HG02642 (cell line): ENCODE measurements at regions not wholly inside any gene's neighbourhood (a gene's known extent, or its start where the extent isn't known, plus 50 kb on each side); places are given as distances from the start of the nearest gene placed in this dataset.
A peak's percentile ranks its signal among the peaks of the same experiment; 100 is the strongest.

Experiments
- ATAC-seq: cut with Tn5 transposase; IDR thresholded peaks from one replicate; pipeline ENCODE4 v1.9.1; 2021; ENCODE audit warnings: mild to moderate bottlenecking; ENCODE audit not compliant: unreplicated experiment, poor library complexity

DNA sequence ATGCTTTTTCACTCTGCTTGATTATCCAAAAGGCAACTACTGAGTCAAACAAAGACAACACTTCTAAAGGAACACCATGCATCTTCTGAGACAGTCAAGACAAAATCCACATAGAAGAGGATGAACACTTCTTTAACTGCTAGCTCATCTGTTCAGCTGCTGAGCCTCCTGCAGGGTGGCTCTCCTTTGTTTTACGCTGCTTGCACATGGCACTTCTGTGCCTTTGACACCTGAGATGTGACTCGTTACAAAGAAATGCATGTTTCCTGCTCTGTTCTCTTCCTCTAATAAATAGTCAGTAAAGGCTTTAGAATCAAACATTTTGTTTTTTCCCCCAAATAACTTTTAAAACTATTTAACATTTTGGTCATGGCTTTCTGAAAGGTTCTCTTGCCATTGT, 1129.4 kb downstream of the TDRD15 start:
- no peak for ATAC-seq

DNA sequence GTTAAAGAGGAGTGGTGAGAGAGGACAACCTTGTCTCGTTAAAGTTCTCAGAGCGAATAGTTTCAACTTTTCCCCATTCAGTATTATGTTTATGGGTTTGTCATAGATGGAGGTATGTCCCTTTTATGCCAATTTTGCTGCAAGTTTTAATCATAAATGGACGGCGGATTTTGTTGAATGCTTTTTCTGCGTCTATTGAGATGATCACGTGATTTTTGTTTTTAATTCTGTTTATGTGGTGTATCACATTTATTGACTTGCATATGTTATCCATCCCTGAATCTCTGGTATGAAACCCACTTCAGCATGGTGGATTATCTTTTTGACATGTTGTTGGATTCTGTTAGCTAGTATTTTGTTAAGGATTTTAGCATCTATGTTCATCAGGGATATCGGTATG, 1123.8 kb upstream of the KLHL29 start:
- no peak for ATAC-seq

DNA sequence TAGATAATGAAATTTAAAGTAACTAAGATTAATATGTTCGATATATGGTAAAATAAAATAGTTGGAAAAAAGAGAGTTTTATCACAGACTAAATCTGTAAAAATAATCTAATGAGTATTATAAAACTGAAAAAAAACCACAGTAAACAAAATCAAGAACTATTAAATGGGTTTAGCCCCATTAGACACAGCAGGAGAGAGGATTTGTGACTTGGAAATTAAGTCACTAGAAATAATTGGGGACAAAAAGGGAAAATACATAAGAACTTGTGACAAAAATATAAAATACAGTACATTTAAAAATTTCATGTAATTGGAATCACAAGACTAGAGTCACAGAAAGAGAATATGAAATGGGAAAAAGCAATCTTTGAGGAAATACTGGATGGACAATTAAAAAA, 1114.6 kb upstream of the KLHL29 start:
- no peak for ATAC-seq

DNA sequence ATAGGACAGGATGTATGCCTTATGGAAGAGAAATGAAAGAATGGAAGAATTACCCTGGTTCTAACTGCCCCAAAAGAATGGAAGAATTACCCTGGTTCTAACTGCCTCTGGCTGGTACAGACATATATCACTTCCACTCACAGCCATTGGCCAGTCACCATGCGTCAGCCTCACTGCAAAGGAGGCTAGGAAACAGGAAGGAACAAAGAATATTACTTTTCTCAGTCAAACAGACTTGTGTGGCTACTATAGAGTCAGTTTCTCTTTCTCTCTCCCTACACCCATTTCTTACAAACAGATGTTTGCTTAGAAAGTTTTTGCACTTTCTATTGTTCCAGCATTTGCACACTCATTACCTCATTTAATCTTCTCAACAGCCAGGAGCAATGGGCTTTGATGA, 1111.1 kb upstream of the KLHL29 start:
- no peak for ATAC-seq

DNA sequence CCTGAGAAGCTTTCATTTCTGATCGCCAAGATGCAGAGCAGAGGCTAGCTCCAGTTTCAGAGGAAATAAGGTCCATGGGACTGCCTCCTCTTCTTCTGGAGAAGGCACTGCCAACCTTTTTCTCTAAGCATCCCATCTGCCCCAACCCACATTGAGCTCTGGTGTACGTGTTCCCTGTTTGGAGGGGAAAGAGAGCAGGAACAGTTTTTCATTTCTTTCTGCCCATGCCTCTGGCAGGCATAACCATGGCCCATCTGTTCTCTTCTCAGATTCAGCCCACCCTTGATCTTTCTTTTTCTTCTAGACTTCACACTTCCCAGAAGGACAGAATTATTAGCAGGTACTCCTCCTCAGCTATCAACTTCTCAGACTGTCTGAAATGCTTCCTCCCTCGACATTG, 1110.3 kb upstream of the KLHL29 start:
- ATAC-seq, result no peak

DNA sequence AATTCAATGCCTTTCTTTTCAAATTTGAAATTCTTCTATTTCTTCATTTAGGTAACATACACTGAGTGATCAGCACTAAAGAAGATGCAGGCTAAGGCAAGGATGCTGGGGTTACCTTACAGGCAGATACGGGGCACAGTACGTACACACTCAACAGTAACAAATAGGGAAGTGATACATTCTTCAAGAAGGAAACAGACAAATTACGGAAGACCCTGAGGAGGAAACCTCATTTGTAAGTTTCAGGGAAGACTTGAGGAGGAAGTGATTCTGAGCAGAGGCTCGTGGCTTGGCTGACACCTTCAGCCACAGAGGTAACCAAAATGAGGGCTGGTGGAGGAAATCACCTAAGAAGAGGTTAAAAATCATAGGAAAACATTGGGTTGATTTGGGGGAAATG, 1108.3 kb upstream of the KLHL29 start:
- peak; percentile 48 for ATAC-seq

DNA sequence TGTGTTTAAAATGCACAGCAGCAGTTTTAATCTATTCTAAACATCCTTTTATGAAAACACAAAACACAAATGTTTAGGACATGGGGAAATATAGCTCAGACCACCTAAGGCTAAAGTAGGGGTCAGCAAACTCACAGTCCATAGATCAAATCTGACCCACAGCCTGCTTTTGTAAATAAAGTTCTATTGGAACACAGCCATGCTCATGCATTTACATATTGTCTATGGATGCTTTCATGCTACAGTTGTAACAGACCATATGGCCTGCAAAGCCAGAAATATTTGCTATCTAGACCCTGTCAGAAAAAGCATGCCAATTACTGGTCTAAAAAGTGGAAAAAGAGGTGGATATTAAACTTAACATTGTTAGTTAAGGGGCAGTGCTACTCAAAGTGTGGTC, 1105.4 kb upstream of the KLHL29 start:
- ATAC-seq, result no peak

DNA sequence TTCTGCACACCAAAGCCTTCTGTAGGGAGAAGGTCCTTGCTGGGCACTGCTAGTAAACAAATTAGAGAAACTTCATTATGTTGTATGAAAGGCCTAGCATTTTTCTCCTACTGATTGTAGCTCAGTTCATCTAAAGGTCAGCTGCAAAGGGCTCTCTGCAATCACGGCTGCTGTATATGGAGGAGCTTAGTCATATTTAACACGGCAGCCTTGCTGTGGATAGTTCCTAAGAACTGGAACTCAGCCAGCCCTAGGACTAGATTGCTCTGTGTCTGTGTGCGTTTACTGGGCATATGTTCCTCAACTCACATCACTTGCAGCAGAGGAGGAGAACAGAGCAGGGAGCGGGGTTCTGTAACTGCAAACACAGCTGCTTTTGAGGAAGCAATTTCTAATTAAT, 1103.9 kb upstream of the KLHL29 start:
- no peak for ATAC-seq

DNA sequence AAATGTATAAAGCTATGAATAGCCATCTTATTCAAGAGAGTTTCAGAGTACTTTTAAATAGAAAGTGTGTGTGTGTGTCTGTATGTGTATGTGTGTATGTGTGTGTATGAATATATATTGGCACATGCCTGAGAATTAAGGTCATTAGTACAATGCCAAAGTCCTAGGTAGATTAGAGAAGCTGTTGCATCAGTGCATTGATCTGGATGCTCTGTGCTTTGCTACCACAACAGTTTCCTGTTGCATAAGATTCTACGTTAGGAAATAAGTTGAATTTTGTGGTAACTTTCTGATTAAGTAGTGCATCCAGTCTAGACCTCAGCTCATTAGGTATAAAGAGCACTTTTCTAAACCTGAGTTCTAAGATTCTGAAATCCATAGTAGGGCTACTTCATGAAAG, 1102.8 kb upstream of the KLHL29 start:
- ATAC-seq, result no peak

DNA sequence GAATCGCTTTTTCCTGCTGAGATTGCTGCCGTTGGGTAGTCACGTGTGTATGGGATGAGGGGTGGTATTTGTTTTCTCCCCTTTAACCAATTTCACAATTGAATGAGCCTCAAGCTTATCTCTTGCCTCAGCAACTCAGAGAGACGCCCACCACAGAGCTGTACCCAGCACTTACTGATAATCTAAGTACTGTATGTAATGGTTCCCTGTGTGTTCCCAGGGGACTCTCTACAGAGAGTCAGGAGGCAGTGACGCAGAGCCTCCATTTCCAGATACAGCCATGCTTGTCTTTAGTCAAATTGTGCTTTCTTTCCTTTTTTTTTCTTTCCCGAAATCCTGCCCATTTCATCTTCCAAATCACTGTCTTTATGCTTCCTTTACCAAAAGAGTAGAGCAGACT, 1102.1 kb upstream of the KLHL29 start:
- ATAC-seq, result no peak

DNA sequence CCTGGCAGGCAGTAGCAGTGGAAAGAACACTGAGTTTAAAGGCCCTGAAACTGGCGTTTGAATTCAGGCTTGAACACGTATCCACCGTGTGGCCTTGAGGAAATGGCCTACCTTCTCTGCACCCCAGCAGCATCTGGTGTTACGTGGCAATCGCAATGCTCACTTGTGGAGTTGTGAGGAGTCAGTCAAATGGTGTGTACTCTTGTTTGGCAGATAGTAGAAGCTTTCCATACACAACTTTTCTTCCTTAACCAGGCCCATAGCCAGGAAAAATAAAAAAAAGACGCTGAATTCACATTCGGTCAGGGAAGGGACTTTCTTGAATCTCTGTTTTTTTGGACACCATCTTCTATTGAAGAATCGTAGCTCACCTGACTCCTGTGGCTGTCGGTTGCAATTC, 1101.5 kb upstream of the KLHL29 start:
- no peak for ATAC-seq

DNA sequence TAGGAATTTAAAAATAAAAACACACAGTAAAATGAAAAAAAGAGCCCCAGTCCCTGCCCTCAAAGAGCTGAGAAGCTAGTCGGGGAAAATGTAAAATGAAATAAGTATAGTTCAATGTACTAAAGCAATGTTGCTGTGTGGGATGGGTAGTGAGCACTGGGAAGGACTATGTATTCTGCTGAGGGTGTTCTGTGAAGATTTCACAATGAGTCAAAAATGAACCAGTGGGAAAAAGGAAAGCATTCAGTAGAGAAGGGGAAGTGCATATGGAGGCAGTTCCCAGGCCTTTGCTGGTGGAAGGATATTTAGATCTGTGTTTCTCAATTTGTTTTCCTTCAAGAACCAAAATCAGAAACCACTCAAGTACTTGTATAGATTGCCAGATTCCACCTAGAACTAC, 1094.7 kb upstream of the KLHL29 start:
- ATAC-seq, result no peak

DNA sequence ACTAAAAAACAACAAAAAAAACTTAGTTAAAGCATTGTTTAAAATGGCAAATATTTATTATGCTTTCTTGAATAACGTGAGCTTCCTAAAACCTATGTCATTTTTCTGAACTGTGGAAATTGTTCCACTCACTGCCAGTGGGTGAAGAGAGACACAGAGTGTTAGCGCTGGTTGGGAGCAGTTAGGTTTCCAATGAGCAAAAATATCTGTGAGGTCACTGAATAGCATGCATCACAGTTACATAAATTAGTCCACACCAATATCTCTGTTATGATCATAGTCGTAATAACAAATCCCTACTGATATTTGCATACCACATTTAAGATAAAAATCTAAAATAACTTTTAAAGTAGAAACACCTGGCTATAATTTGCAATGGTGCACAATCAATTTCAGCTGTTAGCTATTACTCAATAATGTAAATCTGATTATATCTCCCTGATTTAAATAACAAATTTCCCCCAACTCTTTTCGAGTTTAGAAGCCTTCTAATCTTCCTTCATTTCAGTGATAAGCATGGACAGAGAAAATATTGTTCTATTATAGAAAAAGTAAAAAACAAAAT, 1094.0 kb upstream of the KLHL29 start:
- no peak for ATAC-seq

DNA sequence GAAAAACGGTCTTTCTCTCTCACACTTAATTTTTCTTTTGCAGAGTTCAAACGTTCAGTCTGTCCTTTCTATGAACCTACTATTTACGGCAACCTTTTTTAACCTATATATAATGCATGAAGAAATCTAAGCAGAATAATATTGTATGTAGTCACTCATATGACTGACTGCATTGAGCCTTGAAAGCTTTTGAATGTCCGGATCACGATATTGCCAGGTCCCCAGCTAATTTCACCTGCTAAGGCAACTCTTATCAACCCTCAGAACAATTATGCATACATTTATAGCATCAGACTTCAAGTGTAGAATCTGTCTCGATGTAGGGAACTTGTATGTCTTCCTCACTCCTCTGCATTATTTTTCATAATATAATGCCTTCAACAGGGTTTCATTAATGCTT, 1083.8 kb upstream of the KLHL29 start:
- no peak for ATAC-seq

DNA sequence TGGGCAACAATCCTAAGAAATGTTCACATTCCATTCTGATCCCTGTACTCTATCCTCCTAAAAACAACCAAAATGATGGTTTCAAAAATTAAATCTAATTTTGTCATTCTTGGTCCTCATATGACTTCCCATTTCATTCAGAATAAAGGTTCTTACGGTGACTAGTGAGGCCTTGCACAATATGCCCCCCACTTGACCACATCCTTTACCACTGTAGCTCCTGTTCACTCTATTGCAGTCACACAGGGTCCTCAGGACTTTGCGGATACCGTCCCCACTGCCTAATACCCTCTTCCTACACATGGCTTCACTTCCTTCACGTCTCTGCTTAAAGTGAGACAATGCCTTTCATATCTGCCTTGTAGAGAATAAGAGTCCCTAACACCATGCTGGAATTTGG, 1058.7 kb upstream of the KLHL29 start:
- ATAC-seq, result no peak

DNA sequence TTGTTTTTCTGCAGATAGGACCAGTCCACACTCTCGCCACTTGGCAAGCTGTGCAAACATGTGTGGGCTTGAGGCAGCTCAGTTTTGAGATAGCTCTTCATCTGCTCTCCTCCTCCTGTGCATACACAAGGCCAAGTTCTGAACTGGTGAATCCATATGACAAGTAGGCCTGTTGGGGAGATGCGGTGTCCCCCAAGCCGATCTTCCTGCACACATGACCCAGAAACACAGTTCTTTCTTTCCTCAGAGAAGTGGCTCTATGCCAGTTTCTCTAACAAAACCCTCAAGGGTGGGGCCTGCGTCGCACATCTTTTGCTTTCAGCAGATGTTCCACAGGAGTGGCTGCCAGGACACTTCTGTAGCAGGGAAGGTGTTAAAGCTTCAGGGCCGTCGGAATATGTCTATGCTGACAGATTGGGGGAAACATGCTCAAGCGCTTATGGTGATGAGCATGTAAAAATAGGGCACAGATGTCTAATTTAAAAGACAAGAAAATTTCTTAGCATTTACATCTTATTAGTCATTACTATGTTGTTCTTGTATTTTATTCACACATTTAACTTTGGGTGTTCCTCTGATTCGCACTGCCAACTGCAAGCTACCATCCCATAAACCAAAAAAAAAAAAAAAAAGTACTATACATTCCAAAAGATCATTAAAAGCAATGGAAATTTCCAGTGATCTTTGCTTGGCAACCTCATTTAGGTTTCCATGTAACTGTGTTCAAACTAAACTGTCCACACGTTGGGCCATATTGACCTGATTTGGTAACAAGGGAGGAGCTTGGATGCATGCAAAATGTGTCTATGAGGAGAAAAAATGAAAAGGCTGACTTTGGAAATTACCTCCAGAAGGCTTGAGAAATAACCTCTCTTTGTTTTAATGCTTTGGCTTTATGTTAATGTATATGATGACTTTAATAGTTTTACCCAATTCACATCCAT, 1055.5 kb upstream of the KLHL29 start:
- ATAC-seq, result no peak

DNA sequence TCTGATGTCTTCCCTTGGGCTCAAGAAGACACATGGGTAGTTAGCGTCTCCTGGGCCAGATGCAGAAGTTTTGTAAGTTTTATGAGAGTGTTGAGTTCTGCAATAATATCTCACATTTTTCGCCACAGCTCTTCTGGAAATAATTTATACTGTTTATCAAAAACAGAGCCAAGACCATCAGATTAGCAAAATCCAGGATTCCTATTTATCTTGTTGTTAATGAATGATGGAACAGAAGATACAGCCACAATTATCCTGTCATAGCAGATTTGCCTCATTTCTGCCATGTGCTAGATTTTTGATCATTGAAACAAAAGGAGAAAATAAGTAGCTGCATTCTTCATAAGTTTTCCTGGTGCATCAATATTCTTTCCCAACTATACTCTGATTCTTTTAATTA, 1048.6 kb upstream of the KLHL29 start:
- no peak for ATAC-seq

DNA sequence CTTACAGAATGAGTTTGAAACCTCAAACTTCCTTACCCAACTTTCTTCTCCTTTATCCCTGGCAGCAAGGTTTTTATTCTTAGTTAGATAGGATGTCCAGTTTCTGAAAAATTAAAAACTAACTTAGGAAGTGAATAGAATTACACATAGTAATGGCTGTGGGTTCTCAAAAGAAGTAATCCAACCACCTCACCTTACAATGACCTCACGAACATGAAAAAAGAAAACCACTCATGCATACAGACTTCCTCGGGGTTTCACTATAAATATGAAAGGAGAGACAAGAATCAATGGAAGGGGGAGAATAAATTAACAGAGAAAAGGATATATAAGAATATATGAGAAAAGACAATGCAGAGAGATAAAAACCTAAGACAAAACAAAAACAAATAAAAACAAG, 1044.3 kb upstream of the KLHL29 start:
- no peak for ATAC-seq

DNA sequence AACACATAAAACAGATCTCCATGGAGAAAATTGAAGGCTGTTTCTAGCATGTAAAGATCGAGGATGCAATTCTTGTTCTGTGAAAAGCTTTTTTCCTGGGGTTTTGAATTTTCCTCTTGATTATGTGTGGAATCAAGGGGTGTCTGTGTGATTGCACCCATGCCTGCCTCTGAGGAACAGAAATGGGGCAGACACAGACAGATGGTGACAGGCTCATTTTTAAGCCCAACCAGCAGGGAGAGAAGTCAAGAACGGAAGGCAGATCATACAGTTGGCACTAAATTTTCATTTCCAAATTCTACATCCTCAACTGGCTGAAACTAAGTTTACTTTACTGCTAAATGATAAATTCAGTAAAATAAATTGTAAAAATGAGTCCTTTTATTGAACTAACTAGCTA, 1037.7 kb upstream of the KLHL29 start:
- no peak for ATAC-seq

DNA sequence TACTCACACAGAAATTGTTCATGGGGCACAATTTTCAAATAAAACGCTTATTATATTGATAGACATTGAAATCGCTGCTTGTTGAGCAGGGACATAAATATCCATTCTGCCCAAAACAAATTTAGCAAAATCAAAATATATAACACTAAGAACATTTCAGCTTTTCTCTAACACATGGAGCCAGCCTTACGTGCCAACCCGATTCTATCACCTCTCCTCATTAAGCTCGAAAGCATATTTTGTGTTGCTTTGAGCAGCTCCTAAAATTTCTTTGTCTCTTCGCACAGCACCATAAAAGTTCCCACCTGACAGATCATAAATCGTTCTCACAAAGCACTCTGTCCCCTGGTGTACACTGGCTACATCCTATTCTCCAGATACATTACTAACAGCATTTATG, 1034.4 kb upstream of the KLHL29 start:
- no peak for ATAC-seq

DNA sequence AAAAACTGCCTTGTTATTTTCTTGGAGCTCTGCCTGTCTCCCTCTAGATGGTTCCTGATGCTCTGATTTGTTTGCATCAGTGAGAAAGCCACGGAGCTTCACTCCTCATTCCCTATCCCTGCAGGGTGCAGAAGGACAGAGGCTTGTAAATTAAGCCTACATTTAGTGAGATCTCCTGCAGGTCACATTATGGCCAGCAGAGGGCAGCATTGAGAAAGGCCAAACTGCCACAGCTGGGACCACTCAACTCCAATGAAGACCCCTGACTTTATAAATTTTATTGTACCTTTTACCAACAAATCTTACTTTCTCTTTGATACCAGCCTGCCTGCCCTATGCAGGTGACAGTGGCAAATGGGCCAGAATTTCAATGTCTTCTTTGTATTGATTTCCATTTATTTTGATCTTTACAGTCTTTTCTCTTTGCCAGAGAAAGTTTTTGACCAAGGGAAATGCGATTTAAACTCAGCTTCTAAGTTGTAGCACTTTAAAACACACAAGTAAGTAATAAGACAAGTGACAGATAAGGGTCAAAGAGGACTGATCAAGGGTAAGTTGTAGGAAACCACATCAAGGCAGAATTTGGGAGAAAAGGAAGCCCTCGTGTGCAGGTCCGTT, 1029.1 kb upstream of the KLHL29 start:
- ATAC-seq, result peak; percentile 81
